GM23248 (cell line): ENCODE measurements at regions not wholly inside any gene's neighbourhood (a gene's known extent, or its start where the extent isn't known, plus 50 kb on each side); places are given as distances from the start of the nearest gene placed in this dataset.

Experiments
- EZH2 ChIP-seq: fragments of 200-600 bp; sonication (generic); IDR thresholded peaks from 2 replicates; pipeline ENCODE4 v1.6.1; 2018; ENCODE audit warnings: antibody characterized with exemption, mild to moderate bottlenecking; ENCODE audit not compliant: insufficient read depth, poor library complexity, severe bottlenecking
- EZH2phosphoT487 ChIP-seq: fragments of 200-600 bp; sonication (generic); IDR thresholded peaks from 2 replicates; pipeline ENCODE4 v1.6.1; 2018; ENCODE audit warnings: antibody characterized with exemption, moderate library complexity, mild to moderate bottlenecking, low read depth; ENCODE audit not compliant: insufficient read depth

GRCh38 chr7:113606325-113606724 lies 312.5 kb downstream of the PPP1R3A start:
- TF ChIP-seq EZH2phosphoT487 (no peak), EZH2 (no peak)
